Endothelial cell of umbilical vein (primary cell): ENCODE measurements at regions not wholly inside any gene's neighbourhood (a gene's known extent, or its start where the extent isn't known, plus 50 kb on each side); places are given as distances from the start of the nearest gene placed in this dataset.

Experiments used
- BruUV-seq: library from RNA; stranded (reverse); fragments of 400-500 nt; replicated peaks from 2 replicates; lab custom pipeline; 2021; lab: Mats Ljungman, UMichigan
- CTCF ChIA-PET: fragments of 300-600, 350-600 bp; sonication (Branson Sonifier 250); formaldehyde crosslinking; loops from one replicate; lab custom pipeline; 2021; ENCODE audit warnings: antibody characterized with exemption, inconsistent platforms; lab: Charles Lee
- POLR2A ChIA-PET: fragments of 300-600, 350-600 bp; sonication (Branson Sonifier 250); formaldehyde crosslinking; loops from one replicate; lab custom pipeline; 2021; ENCODE audit warnings: antibody characterized with exemption, inconsistent platforms; lab: Charles Lee
- DNase-seq: peaks from one replicate; pipeline ENCODE4 v3.0.0-alpha.2; 2011; ENCODE audit warnings: low read depth, low spot score
- FAIRE-seq: peaks from 2 replicates; lab custom pipeline; 2011; peaks lifted over from hg19 to GRCh38; lab: Jason Lieb, UNC
- H2AFZ ChIP-seq: 2 replicates; pipeline ENCODE4 v1.6.0; 2012; ENCODE audit warnings: low read depth, low read length, control low read depth, inconsistent platforms
- H3K27ac ChIP-seq: 2 replicates; pipeline ENCODE4 v1.5.1; 2011; ENCODE audit warnings: low read depth, mild to moderate bottlenecking, control low read depth, low read length, moderate library complexity; ENCODE audit not compliant: insufficient read depth
- H3K27me3 ChIP-seq, 2 experiments: 2 replicates each; pipeline versions ENCODE4 v1.6.0 to v1.6.1; 2011; ENCODE audit warnings: low read length in 2 of 2, mixed read lengths in 1 of 2; ENCODE audit not compliant: control insufficient read depth in 2 of 2, insufficient read depth in 2 of 2
- H3K36me3 ChIP-seq, 2 experiments: 2 replicates in 1 of 2; 3 replicates in 1 of 2; pipeline ENCODE4 v1.5.1; 2011; ENCODE audit warnings: low read length in 2 of 2, mild to moderate bottlenecking in 1 of 2, moderate library complexity in 1 of 2; ENCODE audit not compliant: control insufficient read depth in 2 of 2, insufficient read depth in 2 of 2; ENCODE audit errors: extremely low read depth in 1 of 2
- H3K4me1 ChIP-seq: 3 replicates; pipeline ENCODE4 v1.5.1; 2011; ENCODE audit warnings: mild to moderate bottlenecking, low read length; ENCODE audit not compliant: control insufficient read depth, insufficient read depth; ENCODE audit errors: extremely low read depth
- H3K4me2 ChIP-seq: 2 replicates; pipeline ENCODE4 v1.6.1; 2011; ENCODE audit warnings: low read length, control low read depth, mixed read lengths; ENCODE audit not compliant: insufficient read depth
- H3K4me3 ChIP-seq, 3 experiments: fragments of 200-600 bp in 1 of 3; sonication (generic), shearing (Covaris generic) in 1 of 3; replicated peaks in 1 of 3; 2 replicates each; pipeline ENCODE4 v1.5.1; 2011 to 2016; ENCODE audit warnings: control low read depth in 3 of 3, low read length in 3 of 3, mild to moderate bottlenecking in 2 of 3, inconsistent platforms in 1 of 3, low read depth in 1 of 3, moderate library complexity in 1 of 3; ENCODE audit not compliant: insufficient read depth in 1 of 3
- H3K79me2 ChIP-seq: 2 replicates; pipeline ENCODE4 v1.6.0; 2012; ENCODE audit warnings: low read length, inconsistent platforms; ENCODE audit not compliant: control insufficient read depth, insufficient read depth
- H3K9ac ChIP-seq: replicated peaks from 2 replicates; pipeline ENCODE3; 2011; ENCODE audit warnings: low read length, control low read depth; ENCODE audit not compliant: insufficient read depth; ENCODE audit errors: extremely low read depth
- H3K9me1 ChIP-seq: replicated peaks from 3 replicates; pipeline ENCODE4 v1.6.0; 2011; ENCODE audit warnings: mild to moderate bottlenecking, low read length; ENCODE audit not compliant: control insufficient read depth, insufficient read depth; ENCODE audit errors: extremely low read depth
- H3K9me3 ChIP-seq: replicated peaks from 2 replicates; pipeline ENCODE4 v1.5.1; 2012; ENCODE audit warnings: low read length, inconsistent platforms; ENCODE audit not compliant: control insufficient read depth, insufficient read depth
- H4K20me1 ChIP-seq: replicated peaks from 2 replicates; pipeline ENCODE3; 2011; ENCODE audit warnings: mild to moderate bottlenecking, low read length; ENCODE audit not compliant: control insufficient read depth, insufficient read depth; ENCODE audit errors: extremely low read depth
- EZH2 ChIP-seq: IDR thresholded peaks from 2 replicates; pipeline ENCODE4 v1.6.1; 2012; ENCODE audit warnings: borderline replicate concordance, low read depth, mild to moderate bottlenecking, moderate library complexity, low read length, inconsistent platforms; ENCODE audit not compliant: severe bottlenecking
- FOS ChIP-seq: IDR thresholded peaks from 2 replicates; pipeline ENCODE4 v1.6.1; 2011; ENCODE audit warnings: mild to moderate bottlenecking, low read length, moderate library complexity, borderline replicate concordance; ENCODE audit not compliant: insufficient read depth
- JUN ChIP-seq: IDR thresholded peaks from 2 replicates; pipeline ENCODE4 v1.6.1; 2011; ENCODE audit warnings: borderline replicate concordance, low read depth; ENCODE audit not compliant: insufficient read length, insufficient read depth
- MYC ChIP-seq: IDR thresholded peaks from one replicate; pipeline ENCODE4 v1.6.1; 2011; ENCODE audit warnings: mild to moderate bottlenecking, low read depth, low read length
- dilution Hi-C: fragments of 300-500 bp; cut with MboI; formaldehyde crosslinking; loops from one replicate; pipeline ENCODE4 v1.15.0; 2019; ENCODE audit warnings: low sequenced_read_pairs; ENCODE audit not compliant: extremely low pct_ligation_motif_present
- intact Hi-C: fragments of 100-400 bp; cut with micrococcal nuclease; formaldehyde crosslinking; loops from one replicate; pipeline ENCODE4 v1.10.0; 2022
- TF ChIP-seq, protein P1 (sequence below), 2 donors: IDR thresholded peaks; 1 replicate in 1 of 2; 2 replicates in 1 of 2; pipeline ENCODE4 v1.5.1; 2011; ENCODE audit warnings: low read length in 2 of 2, mild to moderate bottlenecking in 2 of 2, moderate library complexity in 2 of 2, control low read depth in 1 of 2, inconsistent platforms in 1 of 2, low read depth in 1 of 2; ENCODE audit not compliant: insufficient read depth in 1 of 2; ENCODE audit errors: extremely low read depth in 1 of 2
- TF ChIP-seq, protein P2 (sequence below): IDR thresholded peaks from 2 replicates; pipeline ENCODE4 v1.6.1; 2011; ENCODE audit not compliant: insufficient read depth, insufficient read length

DNA sequence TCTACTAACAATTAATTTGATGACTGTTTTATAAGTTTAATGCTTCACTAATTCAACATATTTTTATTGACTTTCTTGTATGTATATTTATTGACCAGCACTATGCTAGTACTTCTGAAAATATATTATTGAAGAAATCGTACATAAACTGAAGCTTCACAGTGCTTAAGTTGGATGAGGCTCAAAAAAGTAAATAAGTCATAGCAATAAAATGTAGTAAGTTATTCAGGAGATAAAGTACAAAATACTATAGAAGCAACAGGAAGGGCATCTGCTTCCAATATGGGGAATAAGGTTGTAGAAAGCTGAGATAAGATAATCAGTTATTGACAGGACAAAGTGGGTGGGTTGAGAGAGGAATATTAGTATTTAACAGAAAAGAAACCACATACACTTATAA lies 944.9 kb upstream of the MIR17HG start:
- Histone ChIP-seq H3K36me3 (no peaks in the 10 kb centered on the region), H3K79me2 (no peaks in the 10 kb centered on the region), H3K9me1 (no peaks in the 10 kb centered on the region)

More for the DNA sequence above, 944.9 kb upstream of the MIR17HG start:
- Histone ChIP-seq H3K4me3 (no peak overlapping the region), H2AFZ (no peak overlapping the region), H3K4me1 (no peaks in the 10 kb centered on the region), H4K20me1 (no peaks in the 10 kb centered on the region), H3K9me3 (no peaks in the 10 kb centered on the region), H3K9ac (no peak overlapping the region), H3K27me3 (no peaks in the 10 kb centered on the region), H3K4me2 (no peak overlapping the region), H3K27ac (no peak overlapping the region)
- ChIA-PET POLR2A (no interaction called here), CTCF (no interaction called here)
- no peak for FAIRE-seq
- TF ChIP-seq, protein P1, sequence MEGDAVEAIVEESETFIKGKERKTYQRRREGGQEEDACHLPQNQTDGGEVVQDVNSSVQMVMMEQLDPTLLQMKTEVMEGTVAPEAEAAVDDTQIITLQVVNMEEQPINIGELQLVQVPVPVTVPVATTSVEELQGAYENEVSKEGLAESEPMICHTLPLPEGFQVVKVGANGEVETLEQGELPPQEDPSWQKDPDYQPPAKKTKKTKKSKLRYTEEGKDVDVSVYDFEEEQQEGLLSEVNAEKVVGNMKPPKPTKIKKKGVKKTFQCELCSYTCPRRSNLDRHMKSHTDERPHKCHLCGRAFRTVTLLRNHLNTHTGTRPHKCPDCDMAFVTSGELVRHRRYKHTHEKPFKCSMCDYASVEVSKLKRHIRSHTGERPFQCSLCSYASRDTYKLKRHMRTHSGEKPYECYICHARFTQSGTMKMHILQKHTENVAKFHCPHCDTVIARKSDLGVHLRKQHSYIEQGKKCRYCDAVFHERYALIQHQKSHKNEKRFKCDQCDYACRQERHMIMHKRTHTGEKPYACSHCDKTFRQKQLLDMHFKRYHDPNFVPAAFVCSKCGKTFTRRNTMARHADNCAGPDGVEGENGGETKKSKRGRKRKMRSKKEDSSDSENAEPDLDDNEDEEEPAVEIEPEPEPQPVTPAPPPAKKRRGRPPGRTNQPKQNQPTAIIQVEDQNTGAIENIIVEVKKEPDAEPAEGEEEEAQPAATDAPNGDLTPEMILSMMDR (IDR thresholded peaks at IDR 0.05; ENCODE audit: extremely low read depth in 1 of 2, insufficient read depth in 1 of 2, low read depth in 1 of 2, low read length in 2 of 2), result no peak
- TF ChIP-seq EZH2 (no peak), MYC (no peak), JUN (no peak), FOS (no peak)
- TF ChIP-seq, protein P2, sequence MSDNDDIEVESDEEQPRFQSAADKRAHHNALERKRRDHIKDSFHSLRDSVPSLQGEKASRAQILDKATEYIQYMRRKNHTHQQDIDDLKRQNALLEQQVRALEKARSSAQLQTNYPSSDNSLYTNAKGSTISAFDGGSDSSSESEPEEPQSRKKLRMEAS, result no peak
- no peak for DNase-seq
- BruUV-seq, result no TSS peak
- intact Hi-C loops (no loop called here), dilution Hi-C loops (no loop called here)
